HG03571 (cell line): ENCODE measurements at regions not wholly inside any gene's neighbourhood (a gene's known extent, or its start where the extent isn't known, plus 50 kb on each side); places are given as distances from the start of the nearest gene placed in this dataset.
"Not testable (repeated sequence)": the region's sequence is repeated elsewhere in the genome, so short reads cannot be mapped to it uniquely, and the experiment has no call there.

Experiments used
- ATAC-seq: cut with Tn5 transposase; IDR thresholded peaks from one replicate; pipeline ENCODE4 v1.9.1; 2021; ENCODE audit not compliant: unreplicated experiment

GRCh38 chr3:40695848-40696247, 171.1 kb downstream of the ZNF621 start:
- no peak for ATAC-seq

GRCh38 chr3:40698611-40699010, 173.9 kb downstream of the ZNF621 start:
- not testable (repeated sequence) for ATAC-seq

GRCh38 chr3:40701016-40701588, 176.3 kb downstream of the ZNF621 start:
- ATAC-seq: no peak

GRCh38 chr3:40704224-40704623, 179.5 kb downstream of the ZNF621 start:
- no peak for ATAC-seq

GRCh38 chr3:40705663-40706062, 180.9 kb downstream of the ZNF621 start:
- ATAC-seq: no peak

GRCh38 chr3:40713306-40713705, 188.5 kb downstream of the ZNF621 start:
- no peak for ATAC-seq

- no peak for ATAC-seq
These were observed 189.0 kb downstream of the ZNF621 start for GRCh38 chr3:40713795-40714194.

GRCh38 chr3:40714771-40715345, 190.1 kb downstream of the ZNF621 start:
- ATAC-seq: no peak

- ATAC-seq: no peak
These were observed 190.8 kb downstream of the ZNF621 start for GRCh38 chr3:40715551-40715950.

GRCh38 chr3:40717471-40717870, 192.7 kb downstream of the ZNF621 start:
- no peak for ATAC-seq

- ATAC-seq: no peak
These were observed 193.4 kb downstream of the ZNF621 start for GRCh38 chr3:40718209-40718608.

- ATAC-seq: peak; percentile 89
These were observed 193.9 kb downstream of the ZNF621 start for GRCh38 chr3:40718681-40719080.

- ATAC-seq: no peak
These were observed 195.0 kb downstream of the ZNF621 start for GRCh38 chr3:40719660-40720287.

- ATAC-seq: no peak
These were observed 195.6 kb downstream of the ZNF621 start for GRCh38 chr3:40720341-40720740.

- ATAC-seq: no peak
These were observed 196.1 kb downstream of the ZNF621 start for GRCh38 chr3:40720863-40721262.

GRCh38 chr3:40723083-40723660, 198.4 kb downstream of the ZNF621 start:
- no peak for ATAC-seq

- ATAC-seq: no peak
These were observed 200.3 kb downstream of the ZNF621 start for GRCh38 chr3:40725031-40725430.

- ATAC-seq: no peak
These were observed 206.7 kb downstream of the ZNF621 start for GRCh38 chr3:40731445-40731844.

- ATAC-seq: no peak
These were observed 212.2 kb downstream of the ZNF621 start for GRCh38 chr3:40736943-40737342.

- no peak for ATAC-seq
These were observed 212.6 kb downstream of the ZNF621 start for GRCh38 chr3:40737343-40737742.

- ATAC-seq: no peak
These were observed 215.2 kb downstream of the ZNF621 start for GRCh38 chr3:40739971-40740370.

GRCh38 chr3:40741729-40742128, 217.0 kb downstream of the ZNF621 start:
- no peak for ATAC-seq
